OCI-LY1 (cell line): ENCODE measurements at regions not wholly inside any gene's neighbourhood (a gene's known extent, or its start where the extent isn't known, plus 50 kb on each side); places are given as distances from the start of the nearest gene placed in this dataset.

Source experiments
- H2AFZ ChIP-seq: fragments of 200-600 bp; sonication (generic), shearing (Covaris generic); 2 replicates; pipeline ENCODE4 v1.6.0; 2014; ENCODE audit warnings: antibody characterized with exemption, mild to moderate bottlenecking, low read length
- H3F3A ChIP-seq: fragments of 200-600 bp; sonication (generic), shearing (Covaris generic); 2 replicates; pipeline ENCODE4 v1.6.0; 2014; ENCODE audit warnings: mild to moderate bottlenecking, antibody characterized with exemption, low read length, moderate library complexity; ENCODE audit not compliant: insufficient read depth
- H3K27ac ChIP-seq: fragments of 200-600 bp; sonication (generic); 2 replicates; pipeline ENCODE4 v1.5.1; 2014; ENCODE audit warnings: low read length, mixed run types, mild to moderate bottlenecking, low read depth; ENCODE audit not compliant: poor library complexity, severe bottlenecking
- H3K27me3 ChIP-seq: fragments of 200-600 bp; sonication (generic); 2 replicates; pipeline ENCODE4 v1.6.0; 2014; ENCODE audit warnings: antibody characterized with exemption, mild to moderate bottlenecking, low read length, moderate library complexity; ENCODE audit not compliant: insufficient read depth
- H3K36me3 ChIP-seq: fragments of 200-600 bp; sonication (generic); 2 replicates; pipeline ENCODE4 v1.6.1; 2014; ENCODE audit warnings: mild to moderate bottlenecking, antibody characterized with exemption, low read length, moderate library complexity, mixed read lengths; ENCODE audit not compliant: insufficient read depth
- H3K4me1 ChIP-seq: fragments of 200-600 bp; sonication (generic); 2 replicates; pipeline ENCODE4 v1.5.1; 2014; ENCODE audit warnings: mild to moderate bottlenecking, low read length, moderate library complexity; ENCODE audit not compliant: insufficient read depth, severe bottlenecking
- H3K4me2 ChIP-seq: fragments of 200-600 bp; sonication (generic), shearing (Covaris generic); 2 replicates; pipeline ENCODE4 v1.6.1; 2014; ENCODE audit warnings: low read length
- H3K4me3 ChIP-seq: fragments of 200-600 bp; sonication (generic); 2 replicates; pipeline ENCODE4 v1.5.1; 2014; ENCODE audit warnings: low read length, low read depth, mild to moderate bottlenecking, mixed read lengths; ENCODE audit not compliant: poor library complexity, severe bottlenecking
- H3K79me2 ChIP-seq: fragments of 200-600 bp; shearing (Covaris generic); 2 replicates; pipeline ENCODE4 v1.6.1; 2016; ENCODE audit warnings: mixed run types, low read length, mixed read lengths; ENCODE audit not compliant: insufficient read depth
- H3K9ac ChIP-seq: fragments of 200-600 bp; sonication (generic), shearing (Covaris generic); 2 replicates; pipeline ENCODE4 v1.6.1; 2014; ENCODE audit warnings: mild to moderate bottlenecking, low read length, mixed read lengths
- H3K9me2 ChIP-seq: fragments of 200-600 bp; sonication (generic), shearing (Covaris generic); 2 replicates; pipeline ENCODE4 v1.6.1; 2014; ENCODE audit warnings: low read depth, mild to moderate bottlenecking, low read length, mixed read lengths
- H3K9me3 ChIP-seq: fragments of 200-600 bp; shearing (Covaris generic); 2 replicates; pipeline ENCODE4 v1.6.1; 2014; ENCODE audit warnings: low read length, mixed read lengths
- H4K20me1 ChIP-seq: fragments of 200-600 bp; sonication (generic), shearing (Covaris generic); 2 replicates; pipeline ENCODE4 v1.6.0; 2016; ENCODE audit warnings: mild to moderate bottlenecking, low read length; ENCODE audit not compliant: insufficient read depth
- EZH2 ChIP-seq: fragments of 200-600 bp; sonication (generic), shearing (Covaris generic); IDR thresholded peaks from 2 replicates; pipeline ENCODE4 v1.8.0; 2017; ENCODE audit warnings: borderline replicate concordance, mixed run types, mild to moderate bottlenecking, antibody characterized with exemption, low read length, moderate library complexity, mixed read lengths
- TF ChIP-seq, protein P1 (sequence below): fragments of 200-600 bp; sonication (generic), shearing (Covaris generic); IDR thresholded peaks from 2 replicates; pipeline ENCODE4 v1.5.1; 2017; ENCODE audit warnings: mild to moderate bottlenecking, antibody characterized with exemption, low read length, moderate library complexity, mixed read lengths

DNA sequence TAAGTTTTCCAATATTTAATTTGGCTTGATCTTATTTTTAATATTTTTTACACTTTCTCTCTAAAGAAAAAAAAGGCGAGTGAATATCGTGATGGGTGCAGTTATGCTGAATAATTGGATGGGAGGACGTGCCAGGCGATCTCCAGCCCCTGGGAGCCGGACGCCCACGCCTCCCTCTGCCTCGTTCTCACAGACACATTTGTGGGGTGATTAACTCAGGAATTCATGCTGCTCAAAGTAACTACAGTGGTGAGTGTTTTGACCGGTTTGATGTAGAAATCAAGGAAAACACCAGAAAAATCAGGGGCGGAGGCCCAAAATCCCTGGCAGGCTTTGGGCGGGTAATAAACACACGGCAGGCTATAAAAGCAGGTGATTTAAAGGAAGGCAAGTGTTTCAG is 736.8 kb upstream of the SALL3 start:
- H3K36me3 ChIP-seq = no peaks in the 10 kb centered on the region
- H3K27me3 ChIP-seq = no peaks in the 10 kb centered on the region
- no peak overlapping the region for H3K4me2 ChIP-seq
- no peaks in the 10 kb centered on the region for H3F3A ChIP-seq
- no peaks in the 10 kb centered on the region for H4K20me1 ChIP-seq
- H3K79me2 ChIP-seq = no peaks in the 10 kb centered on the region
- no peak overlapping the region for H3K9ac ChIP-seq
- no peaks in the 10 kb centered on the region for H3K9me3 ChIP-seq
- H3K9me2 ChIP-seq = no peaks in the 10 kb centered on the region
- TF ChIP-seq EZH2 = no peak
- TF ChIP-seq, protein P1, sequence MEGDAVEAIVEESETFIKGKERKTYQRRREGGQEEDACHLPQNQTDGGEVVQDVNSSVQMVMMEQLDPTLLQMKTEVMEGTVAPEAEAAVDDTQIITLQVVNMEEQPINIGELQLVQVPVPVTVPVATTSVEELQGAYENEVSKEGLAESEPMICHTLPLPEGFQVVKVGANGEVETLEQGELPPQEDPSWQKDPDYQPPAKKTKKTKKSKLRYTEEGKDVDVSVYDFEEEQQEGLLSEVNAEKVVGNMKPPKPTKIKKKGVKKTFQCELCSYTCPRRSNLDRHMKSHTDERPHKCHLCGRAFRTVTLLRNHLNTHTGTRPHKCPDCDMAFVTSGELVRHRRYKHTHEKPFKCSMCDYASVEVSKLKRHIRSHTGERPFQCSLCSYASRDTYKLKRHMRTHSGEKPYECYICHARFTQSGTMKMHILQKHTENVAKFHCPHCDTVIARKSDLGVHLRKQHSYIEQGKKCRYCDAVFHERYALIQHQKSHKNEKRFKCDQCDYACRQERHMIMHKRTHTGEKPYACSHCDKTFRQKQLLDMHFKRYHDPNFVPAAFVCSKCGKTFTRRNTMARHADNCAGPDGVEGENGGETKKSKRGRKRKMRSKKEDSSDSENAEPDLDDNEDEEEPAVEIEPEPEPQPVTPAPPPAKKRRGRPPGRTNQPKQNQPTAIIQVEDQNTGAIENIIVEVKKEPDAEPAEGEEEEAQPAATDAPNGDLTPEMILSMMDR = no peak
- no peak overlapping the region for H3K4me3 ChIP-seq
- no peaks in the 10 kb centered on the region for H3K4me1 ChIP-seq
- H3K27ac ChIP-seq = no peak overlapping the region
- no peak overlapping the region for H2AFZ ChIP-seq

DNA sequence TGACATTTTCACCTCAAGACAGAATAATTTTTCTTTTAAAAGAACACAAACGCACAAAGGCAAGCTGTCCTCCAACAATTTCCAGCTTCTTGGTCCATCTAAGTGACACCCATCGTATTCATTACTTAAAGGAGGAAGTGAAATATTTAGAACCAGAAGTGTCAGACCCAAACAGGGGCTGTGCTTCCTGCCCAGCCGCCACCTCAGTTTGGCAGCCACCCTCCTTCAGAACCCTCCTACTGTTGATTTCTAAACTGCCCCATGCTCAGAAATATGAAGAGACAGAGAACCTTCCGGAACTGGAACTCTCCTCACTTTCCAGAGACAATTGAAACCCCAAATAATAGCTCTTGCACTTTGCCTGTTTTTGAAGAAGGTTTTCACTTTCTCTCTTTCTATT is 734.8 kb upstream of the SALL3 start:
- no peak overlapping the region for H3K27ac ChIP-seq
- no peak overlapping the region for H3K4me2 ChIP-seq
- H2AFZ ChIP-seq = no peak overlapping the region
- H3F3A ChIP-seq = no peaks in the 10 kb centered on the region
- H3K27me3 ChIP-seq = no peaks in the 10 kb centered on the region
- H4K20me1 ChIP-seq = no peaks in the 10 kb centered on the region
- TF ChIP-seq EZH2 = no peak
- TF ChIP-seq, protein P1 = no peak
- no peaks in the 10 kb centered on the region for H3K4me1 ChIP-seq
- no peaks in the 10 kb centered on the region for H3K9me3 ChIP-seq
- H3K9me2 ChIP-seq = no peaks in the 10 kb centered on the region
- H3K4me3 ChIP-seq = no peak overlapping the region
- H3K36me3 ChIP-seq = no peaks in the 10 kb centered on the region
- H3K79me2 ChIP-seq = no peaks in the 10 kb centered on the region
- no peak overlapping the region for H3K9ac ChIP-seq

DNA sequence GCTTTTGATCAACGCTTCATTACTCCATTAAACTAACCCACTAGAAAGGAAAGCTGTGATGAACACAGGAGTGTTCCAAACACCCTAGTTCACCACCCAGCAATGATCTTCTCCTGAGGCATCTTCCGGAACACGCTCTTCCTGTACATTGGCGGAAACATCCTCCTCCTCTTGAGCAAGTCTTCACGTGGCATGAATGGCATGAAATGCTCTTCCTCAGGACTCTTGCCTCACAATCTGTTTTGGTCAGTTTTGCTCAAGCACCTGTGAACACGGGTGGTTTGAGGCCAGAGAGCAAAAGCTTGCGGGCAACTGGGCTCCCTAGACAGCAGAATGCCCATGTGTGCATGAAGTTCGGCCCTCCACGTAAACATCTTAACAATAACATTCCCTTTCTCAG is 734.2 kb upstream of the SALL3 start:
- Histone ChIP-seq H3K9me2 (no peaks in the 10 kb centered on the region), H4K20me1 (no peaks in the 10 kb centered on the region), H3F3A (no peaks in the 10 kb centered on the region), H3K36me3 (no peaks in the 10 kb centered on the region), H3K27ac (no peak overlapping the region), H2AFZ (no peak overlapping the region), H3K27me3 (no peaks in the 10 kb centered on the region), H3K4me2 (no peak overlapping the region), H3K9ac (no peak overlapping the region), H3K4me3 (no peak overlapping the region), H3K9me3 (no peaks in the 10 kb centered on the region), H3K79me2 (no peaks in the 10 kb centered on the region), H3K4me1 (no peaks in the 10 kb centered on the region)
- TF ChIP-seq, protein P1 = no peak
- TF ChIP-seq EZH2 = no peak
